ENCODE measurements at regions not wholly inside any gene's neighbourhood (a gene's known extent, or its start where the extent isn't known, plus 50 kb on each side); places are given as distances from the start of the nearest gene placed in this dataset.

DNA sequence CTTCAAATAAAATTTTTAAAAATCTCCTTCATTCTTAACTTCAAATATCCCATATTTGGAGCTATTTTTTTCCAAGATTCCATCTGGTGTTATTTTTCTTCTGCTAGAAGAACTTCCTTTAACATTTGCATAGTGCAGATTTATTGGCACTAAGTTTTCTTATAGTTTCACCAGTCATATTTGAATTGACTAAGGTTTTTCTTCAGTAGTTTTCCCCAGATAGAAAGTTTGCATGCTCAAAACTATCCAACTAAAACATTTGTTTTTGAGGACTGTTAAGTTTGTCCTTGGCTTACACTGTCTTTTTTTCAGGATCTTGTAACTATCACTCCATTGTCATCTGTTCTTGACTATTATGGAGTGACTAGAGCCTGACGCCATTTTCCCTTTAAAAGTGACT is 606.7 kb downstream of the TAF11L14 start:
- TF ChIP-seq, protein P1, sequence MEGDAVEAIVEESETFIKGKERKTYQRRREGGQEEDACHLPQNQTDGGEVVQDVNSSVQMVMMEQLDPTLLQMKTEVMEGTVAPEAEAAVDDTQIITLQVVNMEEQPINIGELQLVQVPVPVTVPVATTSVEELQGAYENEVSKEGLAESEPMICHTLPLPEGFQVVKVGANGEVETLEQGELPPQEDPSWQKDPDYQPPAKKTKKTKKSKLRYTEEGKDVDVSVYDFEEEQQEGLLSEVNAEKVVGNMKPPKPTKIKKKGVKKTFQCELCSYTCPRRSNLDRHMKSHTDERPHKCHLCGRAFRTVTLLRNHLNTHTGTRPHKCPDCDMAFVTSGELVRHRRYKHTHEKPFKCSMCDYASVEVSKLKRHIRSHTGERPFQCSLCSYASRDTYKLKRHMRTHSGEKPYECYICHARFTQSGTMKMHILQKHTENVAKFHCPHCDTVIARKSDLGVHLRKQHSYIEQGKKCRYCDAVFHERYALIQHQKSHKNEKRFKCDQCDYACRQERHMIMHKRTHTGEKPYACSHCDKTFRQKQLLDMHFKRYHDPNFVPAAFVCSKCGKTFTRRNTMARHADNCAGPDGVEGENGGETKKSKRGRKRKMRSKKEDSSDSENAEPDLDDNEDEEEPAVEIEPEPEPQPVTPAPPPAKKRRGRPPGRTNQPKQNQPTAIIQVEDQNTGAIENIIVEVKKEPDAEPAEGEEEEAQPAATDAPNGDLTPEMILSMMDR (IDR thresholded peaks at IDR 0.05) = no peak
- TF ChIP-seq POLR2A (IDR thresholded peaks at IDR 0.05) = no peak
